ENCODE measurements at regions not wholly inside any gene's neighbourhood (a gene's known extent, or its start where the extent isn't known, plus 50 kb on each side); places are given as distances from the start of the nearest gene placed in this dataset.
"Not testable (repeated sequence)": the region's sequence is repeated elsewhere in the genome, so short reads cannot be mapped to it uniquely, and the experiment has no call there.

DNA sequence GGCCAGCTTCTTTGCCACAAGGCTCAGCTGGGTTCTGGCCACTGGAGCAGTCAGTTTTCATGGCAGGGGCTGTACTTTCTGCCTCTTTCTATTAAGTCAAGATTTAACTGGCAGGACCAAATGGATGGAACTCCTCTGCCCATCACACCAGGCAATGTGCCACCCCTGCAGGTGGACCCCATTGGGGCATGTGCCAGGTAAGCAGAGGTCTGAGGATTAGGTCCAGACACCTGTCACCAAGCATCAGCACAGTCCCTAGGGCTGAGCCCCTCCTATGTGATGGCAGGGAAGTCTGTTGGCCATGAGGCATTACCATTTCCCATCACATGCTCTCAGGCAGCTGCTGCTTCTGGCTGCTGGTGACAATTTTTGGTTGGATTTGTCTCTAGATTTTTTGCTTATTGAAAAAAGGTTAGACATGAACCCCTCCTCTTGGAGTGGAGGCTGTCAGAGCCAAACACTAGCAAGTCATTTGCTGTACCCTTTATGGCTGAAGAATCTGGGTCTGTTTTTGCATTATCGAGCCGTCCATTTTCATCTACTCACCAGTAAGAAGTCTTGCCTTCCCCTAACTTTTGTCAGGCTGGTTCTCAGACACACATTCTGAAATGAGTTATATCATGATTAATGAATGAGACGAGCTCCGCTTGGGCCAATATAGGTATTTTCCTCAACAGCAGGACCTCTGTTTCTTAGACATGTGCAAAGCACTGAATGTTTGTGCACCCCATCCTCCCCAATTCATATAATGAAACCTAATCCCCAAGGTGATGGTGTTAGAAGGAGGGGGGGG lies 328.0 kb downstream of the TSN start:
- H3K9me3 Mint-ChIP-seq (ENCODE audit: low read depth), result no peaks in the 10 kb centered on the region
- no peak overlapping the region for H3K4me3 Mint-ChIP-seq
- H3K4me1 Mint-ChIP-seq (ENCODE audit: low read depth), result no peaks in the 10 kb centered on the region
- no peaks in the 10 kb centered on the region for H3K36me3 Mint-ChIP-seq
- no peak overlapping the region for H3K27ac Mint-ChIP-seq
- H3K27me3 Mint-ChIP-seq, result no peaks in the 10 kb centered on the region

- H3K4me3 Mint-ChIP-seq; H3K27me3 Mint-ChIP-seq; H3K36me3 Mint-ChIP-seq; H3K27ac Mint-ChIP-seq; H3K4me1 Mint-ChIP-seq (ENCODE audit: low read depth); H3K9me3 Mint-ChIP-seq (ENCODE audit: low read depth): not testable (repeated sequence)
Observed at GRCh38 chr2:122085672-122086071, 330.2 kb downstream of the TSN start.

- Mint-ChIP-seq H3K36me3 (no peaks in the 10 kb centered on the region), H3K27me3 (peaks cover 3% of the 10 kb centered on the region), H3K9me3 (ENCODE audit: low read depth) (no peaks in the 10 kb centered on the region), H3K4me3 (no peak overlapping the region), H3K27ac (no peak overlapping the region), H3K4me1 (ENCODE audit: low read depth) (no peaks in the 10 kb centered on the region)
Observed at GRCh38 chr2:122094557-122094956, 339.1 kb downstream of the TSN start.

DNA sequence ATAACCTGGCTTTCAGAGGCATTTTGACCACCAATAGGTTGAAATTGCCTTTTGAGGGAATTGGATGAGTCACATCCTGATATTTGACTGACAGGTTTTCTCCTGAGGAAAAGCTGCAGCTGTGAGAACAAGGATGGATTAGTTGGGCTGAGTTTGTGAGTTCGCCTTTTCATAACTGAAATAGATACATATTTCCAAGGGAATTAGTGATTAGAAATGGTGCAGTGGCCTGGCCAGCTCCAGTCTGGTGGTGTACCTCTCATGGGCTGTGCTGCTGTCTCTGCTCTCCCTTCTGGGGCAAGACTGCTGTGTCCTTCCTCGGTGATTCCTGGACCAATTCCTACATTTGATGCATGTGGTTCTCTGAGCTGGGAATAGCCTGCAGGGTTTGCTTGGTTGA lies 341.3 kb downstream of the TSN start:
- Mint-ChIP-seq H3K27me3 (peaks cover 3% of the 10 kb centered on the region), H3K36me3 (no peaks in the 10 kb centered on the region), H3K4me3 (no peak overlapping the region), H3K9me3 (ENCODE audit: low read depth) (no peaks in the 10 kb centered on the region), H3K4me1 (ENCODE audit: low read depth) (no peaks in the 10 kb centered on the region), H3K27ac (no peak overlapping the region)

DNA sequence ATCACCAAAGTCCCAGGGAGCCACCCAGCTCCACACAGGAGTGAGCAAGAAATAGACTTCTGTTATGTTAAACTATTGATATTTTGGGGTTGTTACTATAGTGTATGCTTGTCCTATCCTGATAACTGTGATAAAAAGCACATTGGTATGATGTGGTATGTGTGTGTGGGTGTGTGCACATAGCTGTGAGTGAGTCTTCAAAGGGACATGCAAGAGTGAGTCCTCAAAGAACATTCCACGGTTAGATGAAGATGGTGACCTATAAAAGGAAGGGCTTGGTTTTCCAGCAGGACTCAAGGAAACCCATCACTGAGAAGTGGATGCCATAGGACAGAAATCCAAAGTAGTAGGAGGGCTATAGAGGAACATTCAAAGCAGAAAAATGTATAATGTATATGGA lies 342.9 kb downstream of the TSN start:
- no peak overlapping the region for H3K4me3 Mint-ChIP-seq
- no peak overlapping the region for H3K27ac Mint-ChIP-seq
- H3K27me3 Mint-ChIP-seq, result peaks cover 1% of the 10 kb centered on the region
- no peaks in the 10 kb centered on the region for H3K4me1 Mint-ChIP-seq (ENCODE audit: low read depth)
- no peaks in the 10 kb centered on the region for H3K9me3 Mint-ChIP-seq (ENCODE audit: low read depth)
- no peaks in the 10 kb centered on the region for H3K36me3 Mint-ChIP-seq

- no peak overlapping the region for H3K27ac Mint-ChIP-seq
- H3K4me3 Mint-ChIP-seq, result no peak overlapping the region
- no peaks in the 10 kb centered on the region for H3K9me3 Mint-ChIP-seq (ENCODE audit: low read depth)
- no peaks in the 10 kb centered on the region for H3K4me1 Mint-ChIP-seq (ENCODE audit: low read depth)
- no peaks in the 10 kb centered on the region for H3K36me3 Mint-ChIP-seq
- H3K27me3 Mint-ChIP-seq, result no peaks in the 10 kb centered on the region
Observed at GRCh38 chr2:122100346-122100745, 344.9 kb downstream of the TSN start.

DNA sequence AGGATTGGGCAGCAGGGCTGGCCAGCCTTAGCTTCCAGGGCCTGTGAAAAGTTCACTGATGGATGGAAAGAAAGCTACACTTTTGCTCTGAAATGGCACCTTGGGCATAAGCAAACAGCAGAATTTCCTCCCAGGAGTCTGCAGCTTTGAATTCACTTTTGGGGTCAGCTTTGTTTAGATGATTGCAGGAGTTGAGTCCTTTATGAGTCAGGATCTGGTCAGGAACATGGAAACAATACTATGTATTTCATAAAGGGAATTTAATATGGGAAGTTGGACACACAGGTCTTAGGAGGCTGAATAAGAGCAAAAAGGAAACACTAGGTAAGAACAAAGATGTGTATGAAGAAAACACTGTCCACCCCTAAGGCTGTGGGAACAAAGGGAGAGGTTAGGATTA lies 345.3 kb downstream of the TSN start:
- Mint-ChIP-seq H3K4me1 (ENCODE audit: low read depth) (no peaks in the 10 kb centered on the region), H3K4me3 (no peak overlapping the region), H3K36me3 (no peaks in the 10 kb centered on the region), H3K27ac (no peak overlapping the region), H3K9me3 (ENCODE audit: low read depth) (no peaks in the 10 kb centered on the region), H3K27me3 (no peaks in the 10 kb centered on the region)

DNA sequence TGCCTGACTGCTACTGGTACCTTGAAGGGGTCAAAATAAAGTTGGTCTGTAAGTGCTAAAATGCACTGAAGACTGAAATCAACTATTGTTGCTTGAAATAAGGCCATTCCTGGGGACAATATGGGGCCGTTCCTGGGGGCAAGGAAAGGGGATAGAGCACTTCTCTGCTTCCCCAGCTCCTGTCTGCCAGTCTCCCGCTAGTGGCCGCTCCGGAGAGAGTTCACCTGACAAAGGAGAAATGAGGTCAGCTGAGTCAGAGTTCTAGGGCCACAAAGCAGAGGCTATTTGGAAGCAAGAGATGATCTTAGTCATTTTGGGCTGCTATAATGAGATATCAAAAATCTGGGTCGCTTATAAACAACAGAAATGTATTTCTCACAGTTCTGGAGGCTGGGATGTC lies 345.9 kb downstream of the TSN start:
- Mint-ChIP-seq H3K4me3 (no peak overlapping the region), H3K36me3 (no peaks in the 10 kb centered on the region), H3K9me3 (ENCODE audit: low read depth) (no peaks in the 10 kb centered on the region), H3K27me3 (no peaks in the 10 kb centered on the region), H3K27ac (no peak overlapping the region), H3K4me1 (ENCODE audit: low read depth) (no peaks in the 10 kb centered on the region)

DNA sequence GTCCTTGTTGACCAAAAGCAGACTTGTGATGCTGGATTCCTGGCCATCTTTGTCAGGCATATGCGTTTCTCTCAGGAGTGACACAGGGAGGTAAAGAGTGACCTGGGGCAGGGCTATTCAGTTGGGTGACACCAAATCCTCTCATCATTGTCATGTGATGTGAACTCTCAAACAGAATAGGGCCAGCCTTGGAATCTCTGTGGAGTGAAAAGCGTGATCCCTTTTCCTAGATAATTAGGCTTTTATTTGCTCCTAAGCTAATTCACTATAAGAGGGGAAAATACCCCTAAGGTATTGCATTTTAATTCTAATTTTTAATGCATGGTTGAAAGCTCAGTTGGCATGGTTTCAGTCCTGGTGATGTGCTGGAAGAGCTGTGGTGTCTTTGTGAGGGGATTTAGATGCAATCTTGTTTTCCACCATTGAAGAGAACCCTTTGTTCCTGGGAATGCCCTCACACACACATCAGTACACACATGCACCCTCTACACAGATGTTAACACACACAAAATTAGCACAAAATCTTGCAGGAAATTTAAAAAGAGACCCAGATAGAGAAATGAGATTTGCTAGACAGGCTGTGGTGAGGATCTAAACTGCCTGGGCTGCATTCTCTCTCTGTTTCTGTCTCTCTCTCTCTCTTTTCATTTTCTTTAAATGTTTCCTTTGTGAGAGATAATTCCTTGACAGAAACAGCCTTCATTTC lies 349.9 kb downstream of the TSN start:
- H3K27me3 Mint-ChIP-seq, result peaks cover 4% of the 10 kb centered on the region
- no peak overlapping the region for H3K4me3 Mint-ChIP-seq

DNA sequence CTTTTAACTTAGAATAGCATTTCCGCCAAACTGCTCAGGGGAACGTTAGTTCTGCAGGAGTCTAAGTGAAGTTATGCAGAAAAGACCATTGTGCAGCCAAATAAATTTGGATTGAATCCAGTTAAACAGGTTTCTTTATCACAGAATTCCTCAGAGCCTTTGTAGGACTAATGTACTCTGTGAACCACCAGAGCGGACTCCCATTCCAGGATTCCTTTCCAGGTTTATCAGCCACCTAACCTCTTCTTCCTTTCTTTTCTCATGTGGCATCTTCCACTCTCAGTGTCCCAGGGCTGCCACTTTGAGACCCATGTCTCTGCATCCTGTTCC lies 350.4 kb downstream of the TSN start:
- H3K4me1 Mint-ChIP-seq (ENCODE audit: low read depth), result no peaks in the 10 kb centered on the region
- H3K4me3 Mint-ChIP-seq, result no peak overlapping the region
- H3K36me3 Mint-ChIP-seq, result no peaks in the 10 kb centered on the region
- no peaks in the 10 kb centered on the region for H3K9me3 Mint-ChIP-seq (ENCODE audit: low read depth)
- H3K27me3 Mint-ChIP-seq, result peaks cover 4% of the 10 kb centered on the region
- H3K27ac Mint-ChIP-seq, result no peak overlapping the region

More for the DNA sequence above, 349.9 kb downstream of the TSN start:
- Mint-ChIP-seq H3K36me3 (no peaks in the 10 kb centered on the region), H3K9me3 (ENCODE audit: low read depth) (no peaks in the 10 kb centered on the region), H3K27ac (no peak overlapping the region), H3K4me1 (ENCODE audit: low read depth) (no peaks in the 10 kb centered on the region)

- no peaks in the 10 kb centered on the region for H3K4me1 Mint-ChIP-seq (ENCODE audit: low read depth)
Observed at GRCh38 chr2:122108186-122108585, 352.7 kb downstream of the TSN start.

DNA sequence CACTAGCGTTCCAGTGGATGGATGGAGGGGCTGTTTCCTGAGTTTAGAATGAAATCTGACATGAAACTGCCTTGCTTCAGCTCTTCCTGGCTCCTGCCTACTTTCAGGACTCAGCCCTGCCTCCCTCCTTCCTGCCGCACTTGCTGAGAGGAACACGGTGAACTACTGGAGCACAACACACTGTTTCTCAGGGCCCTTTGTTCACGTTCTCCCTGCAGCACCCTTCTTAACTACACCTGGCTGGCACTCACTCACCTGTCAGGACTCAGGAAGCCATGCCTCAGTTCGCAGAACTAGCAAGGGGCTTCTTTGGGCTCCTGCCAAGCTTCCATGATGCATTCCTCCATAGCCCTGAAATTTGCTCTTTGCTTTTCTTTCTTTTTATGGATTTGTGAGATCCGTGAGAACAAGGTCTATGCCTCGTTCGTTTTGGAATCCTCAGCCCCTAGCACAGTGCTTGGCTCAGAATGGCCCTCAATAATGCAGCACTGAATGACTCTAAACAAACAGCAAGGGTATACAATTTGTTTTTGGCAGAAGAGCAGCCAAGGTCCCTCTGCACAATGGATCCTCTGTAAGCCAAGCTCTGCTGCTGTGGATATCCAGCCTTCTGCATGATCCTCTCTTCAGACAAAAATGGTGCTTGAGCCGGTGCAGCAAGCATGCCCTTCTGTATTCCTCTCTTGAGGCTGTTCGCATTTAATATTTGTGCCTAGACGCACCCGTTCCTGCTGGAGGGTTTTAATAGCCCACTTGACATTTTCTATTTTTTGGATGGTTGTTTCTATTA lies 357.0 kb downstream of the TSN start:
- H3K4me1 Mint-ChIP-seq (ENCODE audit: low read depth), result no peaks in the 10 kb centered on the region
- no peaks in the 10 kb centered on the region for H3K36me3 Mint-ChIP-seq
- H3K4me3 Mint-ChIP-seq, result no peak overlapping the region
- H3K9me3 Mint-ChIP-seq (ENCODE audit: low read depth), result no peaks in the 10 kb centered on the region
- peaks cover 3% of the 10 kb centered on the region for H3K27me3 Mint-ChIP-seq
- no peak overlapping the region for H3K27ac Mint-ChIP-seq

More at GRCh38 chr2:122108186-122108585, 352.7 kb downstream of the TSN start:
- H3K27me3 Mint-ChIP-seq, result peaks cover 4% of the 10 kb centered on the region
- H3K9me3 Mint-ChIP-seq (ENCODE audit: low read depth), result no peaks in the 10 kb centered on the region
- H3K36me3 Mint-ChIP-seq, result no peaks in the 10 kb centered on the region
- no peak overlapping the region for H3K27ac Mint-ChIP-seq
- no peak overlapping the region for H3K4me3 Mint-ChIP-seq

DNA sequence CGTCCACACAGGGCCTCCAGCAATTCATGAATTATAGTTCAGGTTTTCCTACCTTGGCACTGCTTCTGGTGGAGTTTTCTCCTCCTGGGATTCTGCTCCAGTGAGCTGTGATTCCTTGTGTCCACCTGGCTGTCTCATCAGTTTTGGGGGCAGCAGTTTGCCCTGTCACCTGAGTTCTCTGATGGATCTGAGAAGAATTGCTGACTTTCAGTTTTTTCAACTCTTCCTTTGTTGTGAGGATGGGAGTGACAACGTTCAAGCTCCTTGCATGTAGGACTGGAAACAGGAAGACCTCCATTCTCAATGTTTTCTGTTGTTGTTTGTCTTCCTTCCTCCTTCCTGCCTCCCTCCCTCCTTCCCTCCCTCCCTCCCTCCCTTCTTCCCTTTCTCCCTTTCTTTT lies 359.0 kb downstream of the TSN start:
- no peaks in the 10 kb centered on the region for H3K36me3 Mint-ChIP-seq
- H3K27ac Mint-ChIP-seq, result no peak overlapping the region
- no peaks in the 10 kb centered on the region for H3K4me1 Mint-ChIP-seq (ENCODE audit: low read depth)
- no peaks in the 10 kb centered on the region for H3K9me3 Mint-ChIP-seq (ENCODE audit: low read depth)
- no peak overlapping the region for H3K4me3 Mint-ChIP-seq
- no peaks in the 10 kb centered on the region for H3K27me3 Mint-ChIP-seq

DNA sequence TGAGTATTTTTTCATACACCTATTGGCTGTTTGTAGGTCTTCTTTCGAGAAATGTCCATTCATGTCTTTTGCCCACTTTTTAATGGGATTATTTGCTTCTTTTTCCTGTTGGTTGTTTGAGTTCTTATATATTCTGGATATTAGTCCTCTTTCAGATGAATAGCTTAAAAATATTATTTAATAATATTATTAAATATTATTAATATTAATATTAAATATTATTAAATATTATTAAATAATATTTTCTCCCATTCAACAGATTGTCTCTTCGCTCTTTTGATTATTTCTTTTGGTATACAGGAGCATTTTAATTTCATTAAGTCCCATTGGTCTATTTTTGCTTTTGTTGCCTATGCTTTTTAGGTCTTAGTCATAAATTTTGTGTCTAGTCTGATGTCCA lies 361.9 kb downstream of the TSN start:
- no peak overlapping the region for H3K27ac Mint-ChIP-seq

GRCh38 chr2:122129399-122129798 lies 373.9 kb downstream of the TSN start:
- H3K27me3 Mint-ChIP-seq, result peaks cover 4% of the 10 kb centered on the region
- no peak overlapping the region for H3K27ac Mint-ChIP-seq
- no peak overlapping the region for H3K4me3 Mint-ChIP-seq
- no peaks in the 10 kb centered on the region for H3K4me1 Mint-ChIP-seq (ENCODE audit: low read depth)
- peaks cover 6% of the 10 kb centered on the region for H3K36me3 Mint-ChIP-seq
- H3K9me3 Mint-ChIP-seq (ENCODE audit: low read depth), result peaks cover 23% of the 10 kb centered on the region

More for the DNA sequence above, 361.9 kb downstream of the TSN start:
- Mint-ChIP-seq H3K9me3 (ENCODE audit: low read depth) (peaks cover 7% of the 10 kb centered on the region), H3K4me1 (ENCODE audit: low read depth) (no peaks in the 10 kb centered on the region), H3K4me3 (no peak overlapping the region), H3K36me3 (no peaks in the 10 kb centered on the region), H3K27me3 (peaks cover 3% of the 10 kb centered on the region)
